NCI-H128 (cell line): ENCODE measurements at regions not wholly inside any gene's neighbourhood (a gene's known extent, or its start where the extent isn't known, plus 50 kb on each side); places are given as distances from the start of the nearest gene placed in this dataset.

Experiments
- DNase-seq: peaks from one replicate; lab custom pipeline; 2025; ENCODE audit not compliant: unreplicated experiment; lab: John Stamatoyannopoulos, UW

DNA sequence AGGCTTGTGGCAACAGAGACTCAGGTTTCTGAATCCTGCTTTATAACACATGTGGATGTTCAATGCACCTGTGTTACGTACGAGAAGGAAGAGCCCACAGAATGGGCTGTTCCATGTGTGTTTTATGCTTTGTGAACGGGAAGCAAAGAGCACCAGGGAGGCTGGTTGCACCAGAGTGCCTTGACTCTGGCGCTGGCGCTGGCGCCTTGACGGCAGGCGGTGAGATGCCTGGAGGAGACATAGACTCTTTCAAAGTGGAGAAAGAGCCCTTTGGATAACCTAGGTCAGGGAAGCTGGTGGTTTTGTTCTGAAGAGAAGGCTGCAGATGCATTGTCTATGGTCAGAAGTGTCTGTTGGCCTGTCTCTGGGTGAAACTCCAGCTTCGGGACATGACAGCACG lies 80.2 kb upstream of the APCDD1 start:
- no peak for DNase-seq

DNA sequence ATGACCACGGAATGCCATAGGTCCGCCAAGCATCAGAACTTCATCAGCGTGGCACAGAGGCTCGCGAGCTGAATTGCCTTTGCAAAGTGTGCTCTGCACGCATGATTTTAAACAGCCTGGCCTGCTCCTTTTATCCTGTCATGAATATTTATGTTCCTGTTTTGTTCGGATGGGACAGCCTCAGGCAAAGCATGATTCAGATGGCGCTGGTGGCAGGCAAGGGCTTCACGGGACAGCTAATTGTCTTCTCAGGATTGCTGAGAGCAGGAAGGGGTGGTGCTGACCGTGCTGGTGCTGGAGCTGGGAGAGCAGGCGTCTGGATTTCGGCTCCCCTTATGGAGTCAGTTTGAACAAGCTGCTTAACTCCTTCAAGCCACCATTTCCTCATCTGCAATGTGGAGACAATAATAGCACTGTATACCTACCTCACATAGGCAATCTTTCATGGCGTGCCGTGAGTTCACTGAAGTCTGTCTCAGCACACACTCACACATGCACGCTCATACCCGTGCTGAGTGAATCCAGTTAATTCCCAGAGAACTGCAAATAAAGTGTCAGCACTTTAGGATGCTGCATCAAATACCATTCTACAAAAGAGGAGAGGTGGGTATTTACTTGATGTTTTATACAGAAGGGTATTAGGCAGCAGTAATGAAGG lies 79.7 kb upstream of the APCDD1 start:
- no peak for DNase-seq

DNA sequence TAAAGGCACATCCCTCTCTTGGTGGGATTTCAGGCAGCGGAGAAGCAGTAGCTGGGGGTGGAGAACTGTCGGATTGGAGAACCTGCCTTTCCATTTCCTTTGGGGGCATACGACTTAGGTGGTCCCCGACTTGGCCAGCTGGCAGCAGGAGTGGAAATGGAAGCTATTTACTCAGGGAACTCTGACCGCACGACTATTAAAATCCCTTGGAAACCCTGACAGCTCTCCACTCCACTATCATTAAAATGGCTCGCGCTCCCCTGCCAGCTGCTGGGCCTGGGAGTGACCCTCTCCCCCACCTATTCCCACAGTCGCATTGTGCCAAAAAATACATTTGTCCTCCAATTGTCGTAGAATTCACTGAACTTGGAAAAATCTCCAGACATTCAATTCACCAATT lies 77.7 kb upstream of the APCDD1 start:
- no peak for DNase-seq

- DNase-seq: no peak
Observed at GRCh38 chr18:10377956-10378355, 76.5 kb upstream of the APCDD1 start.

GRCh38 chr18:10378688-10379420 lies 75.6 kb upstream of the APCDD1 start:
- DNase-seq: no peak

GRCh38 chr18:10379522-10379921 lies 74.9 kb upstream of the APCDD1 start:
- no peak for DNase-seq

DNA sequence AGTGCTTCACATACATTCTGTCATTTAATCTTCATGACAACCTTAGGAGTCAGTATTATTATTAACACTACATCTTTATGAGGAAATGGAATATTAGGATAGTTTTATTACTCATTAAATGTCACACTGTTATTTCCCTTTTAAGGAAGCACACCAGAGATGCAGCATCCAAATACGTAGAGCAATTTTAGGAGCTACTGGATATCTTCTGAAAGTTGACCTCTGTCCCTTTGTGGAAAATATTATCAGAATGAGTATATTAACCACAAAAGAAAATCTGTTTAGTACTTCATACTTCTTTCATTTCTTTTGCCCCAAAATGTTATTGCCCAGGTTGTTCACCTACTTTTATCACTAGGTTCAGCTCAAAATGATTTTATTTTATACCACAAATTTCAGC lies 72.9 kb upstream of the APCDD1 start:
- no peak for DNase-seq

GRCh38 chr18:10381951-10382350 lies 72.5 kb upstream of the APCDD1 start:
- DNase-seq: no peak

GRCh38 chr18:10386049-10386448 lies 68.4 kb upstream of the APCDD1 start:
- no peak for DNase-seq

- DNase-seq: no peak
Observed at GRCh38 chr18:10386956-10387355, 67.5 kb upstream of the APCDD1 start.

- DNase-seq: no peak
Observed at GRCh38 chr18:10387399-10387798, 67.0 kb upstream of the APCDD1 start.

DNA sequence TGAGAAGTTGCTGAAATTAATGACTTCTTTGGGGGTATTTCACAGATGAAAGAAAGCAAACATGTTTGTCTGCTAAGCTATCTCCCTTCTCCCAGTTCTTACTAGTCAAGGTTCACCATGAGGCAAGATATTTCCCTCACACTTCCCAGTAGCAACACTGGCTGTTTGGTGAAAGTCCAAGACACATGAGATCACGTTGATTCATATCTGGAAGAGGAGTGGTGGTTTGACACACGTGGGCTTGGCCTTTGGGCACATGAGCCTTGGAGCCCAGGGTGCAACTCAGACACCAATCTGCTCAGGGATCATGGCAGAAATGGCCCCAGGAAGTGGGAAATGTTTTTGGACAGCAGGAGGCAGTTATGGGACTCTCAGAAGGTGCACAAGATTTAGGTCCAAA lies 66.1 kb upstream of the APCDD1 start:
- DNase-seq: no peak

GRCh38 chr18:10391506-10391905 lies 62.9 kb upstream of the APCDD1 start:
- DNase-seq: no peak

DNA sequence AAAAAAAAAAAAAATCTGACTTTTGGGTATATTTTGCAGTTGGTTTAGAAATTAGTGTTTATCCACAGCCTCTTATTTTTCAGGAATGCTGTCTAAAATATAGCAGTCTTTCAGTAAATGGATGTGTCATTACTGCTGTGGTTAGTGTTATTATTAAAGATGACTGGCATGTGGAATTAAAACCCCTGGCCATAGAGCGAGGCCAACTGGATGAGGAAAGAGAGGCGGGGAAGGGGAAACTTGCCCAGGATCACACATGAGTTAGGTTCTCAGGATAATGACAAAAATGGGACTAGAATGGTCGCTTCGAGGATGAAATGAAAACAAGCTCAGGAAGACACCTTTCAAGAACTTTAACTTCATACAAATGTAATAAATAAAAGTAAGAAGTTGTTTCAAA lies 57.4 kb upstream of the APCDD1 start:
- DNase-seq: no peak

DNA sequence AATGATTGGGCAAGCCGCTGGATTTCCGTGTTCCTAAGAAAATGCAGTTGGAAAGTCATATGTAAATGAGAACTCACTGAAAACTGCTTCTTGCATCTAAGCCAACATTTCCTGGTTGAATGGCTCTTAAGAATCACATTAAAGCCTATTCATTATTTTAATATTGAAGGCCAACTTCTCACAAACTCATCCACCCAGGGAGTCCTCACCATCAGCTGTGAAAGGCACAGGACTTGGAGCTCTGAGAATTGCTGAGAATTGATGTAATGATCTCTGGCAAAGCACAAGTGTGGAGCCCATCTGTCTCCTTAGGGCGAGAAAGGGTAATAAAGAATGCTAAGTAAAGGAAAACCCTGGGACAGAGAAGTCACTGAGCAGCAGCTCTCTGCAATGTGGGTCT lies 55.9 kb upstream of the APCDD1 start:
- DNase-seq: no peak

- DNase-seq: no peak
Observed at GRCh38 chr18:10399465-10399864, 55.0 kb upstream of the APCDD1 start.

GRCh38 chr18:10400534-10401307 lies 53.7 kb upstream of the APCDD1 start:
- no peak for DNase-seq

GRCh38 chr18:10401521-10401920 lies 52.9 kb upstream of the APCDD1 start:
- no peak for DNase-seq

DNA sequence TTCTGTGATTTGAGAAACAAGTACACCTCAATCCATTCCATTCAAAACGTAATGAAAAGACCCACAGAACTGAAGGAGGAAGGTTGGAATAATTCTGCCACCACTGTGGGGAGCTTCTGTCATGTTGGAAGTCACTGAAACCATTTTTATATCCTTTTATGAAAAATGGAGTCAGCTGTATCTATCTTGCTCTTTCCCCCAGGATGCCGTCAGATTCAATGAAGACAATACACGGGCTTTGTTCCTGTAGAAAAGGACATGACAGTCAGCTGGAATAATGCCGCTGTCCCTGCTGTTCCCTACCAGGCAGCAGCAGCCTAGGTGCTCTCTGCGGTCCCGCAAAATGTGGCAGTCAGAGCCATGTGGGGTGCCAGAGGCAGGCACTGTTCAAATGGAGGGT lies 52.5 kb upstream of the APCDD1 start:
- DNase-seq: no peak

DNA sequence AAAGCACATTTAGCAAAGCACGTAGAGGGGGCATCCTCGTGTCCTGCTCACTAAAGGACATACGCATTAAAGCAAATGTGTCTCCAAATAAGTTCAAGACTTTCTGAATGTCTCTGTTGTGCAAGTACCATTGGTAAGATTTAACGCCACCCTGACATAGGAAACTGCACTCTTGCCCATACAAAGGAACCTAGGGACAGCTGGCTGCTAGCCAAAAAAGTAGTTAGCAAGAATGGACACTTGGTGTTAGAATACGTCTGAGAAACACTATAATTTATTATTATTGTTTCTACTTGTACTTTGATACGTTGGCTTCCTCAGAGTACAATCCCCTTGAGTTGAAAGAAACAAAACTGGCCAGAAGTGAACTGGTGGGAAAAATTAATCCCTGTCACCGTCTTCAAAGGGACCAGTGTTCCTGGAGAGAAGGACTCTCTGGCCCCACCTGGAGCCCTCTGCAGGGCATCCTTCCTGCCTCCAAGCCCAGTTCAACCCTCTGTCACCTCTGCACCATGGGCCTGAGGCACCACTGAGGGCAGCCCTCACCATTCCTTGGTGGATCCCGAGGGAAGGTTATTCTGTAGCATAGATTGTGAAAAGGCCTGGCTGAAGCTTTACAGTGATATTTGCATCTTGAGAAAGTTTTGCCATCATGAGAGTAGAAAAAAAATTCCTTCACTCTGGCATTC lies 51.4 kb upstream of the APCDD1 start:
- DNase-seq: no peak

DNA sequence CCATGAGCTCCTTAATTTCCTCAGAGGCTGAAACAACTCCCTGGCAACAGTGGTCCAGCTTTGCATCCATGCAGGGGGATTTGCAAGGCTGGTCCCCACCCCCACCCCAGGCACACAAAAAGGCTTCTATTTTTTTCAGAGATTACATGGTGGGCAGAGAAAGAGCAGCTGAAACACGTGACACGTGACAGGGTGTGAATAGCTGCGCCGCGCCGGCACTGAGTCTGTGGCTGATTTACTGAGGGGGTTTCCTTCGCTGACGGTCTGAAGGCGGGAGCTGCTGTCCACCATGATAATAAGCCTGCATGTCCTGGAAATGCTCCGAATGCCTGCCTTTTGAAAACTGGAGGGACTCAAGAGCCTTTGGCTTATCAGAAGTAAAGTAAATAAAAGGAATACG lies 50.7 kb upstream of the APCDD1 start:
- DNase-seq: no peak

DNA sequence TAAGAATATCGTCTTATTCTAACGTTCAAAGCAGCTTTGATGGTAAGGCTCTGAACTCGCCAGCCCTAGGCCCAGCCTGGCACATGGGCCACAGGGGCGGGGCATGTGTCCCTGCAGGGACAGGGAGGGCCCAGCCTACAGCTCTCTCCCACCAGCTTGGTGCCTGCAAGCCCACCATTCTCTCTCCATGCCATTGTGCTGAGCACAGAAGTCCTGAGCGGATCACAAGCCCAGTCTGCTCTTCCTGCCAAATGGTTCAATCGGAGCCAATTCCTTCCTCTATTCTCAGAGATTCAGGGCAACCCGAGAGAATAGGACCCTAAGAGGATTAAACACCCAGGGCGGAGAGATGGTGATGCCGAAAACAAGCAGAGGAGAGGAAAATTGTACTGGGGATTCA lies 50.3 kb upstream of the APCDD1 start:
- no peak for DNase-seq
